Smooth muscle cell (in vitro differentiated cells): ENCODE measurements at regions not wholly inside any gene's neighbourhood (a gene's known extent, or its start where the extent isn't known, plus 50 kb on each side); places are given as distances from the start of the nearest gene placed in this dataset.

Source experiments
- DNase-seq: peaks from one replicate; lab custom pipeline; 2025; ENCODE audit not compliant: unreplicated experiment; lab: John Stamatoyannopoulos, UW
- H2AFZ ChIP-seq: fragments of 200-600 bp; sonication (generic); 2 replicates; pipeline ENCODE4 v1.6.0; 2016; ENCODE audit warnings: antibody characterized with exemption, low read depth, mild to moderate bottlenecking
- H3F3A ChIP-seq: fragments of 200-600 bp; sonication (generic); 2 replicates; pipeline ENCODE4 v1.6.0; 2017; ENCODE audit warnings: antibody characterized with exemption, low read depth
- H3K27ac ChIP-seq: fragments of 200-600 bp; sonication (generic); 2 replicates; pipeline ENCODE4 v1.5.1; 2016; ENCODE audit warnings: low read depth, mild to moderate bottlenecking
- H3K27me3 ChIP-seq: fragments of 200-600 bp; sonication (generic); 2 replicates; pipeline ENCODE4 v1.6.1; 2016; ENCODE audit warnings: low read depth, mild to moderate bottlenecking
- H3K36me3 ChIP-seq: fragments of 200-600 bp; sonication (generic); 2 replicates; pipeline ENCODE4 v1.5.1; 2016; ENCODE audit warnings: low read depth
- H3K4me1 ChIP-seq: fragments of 200-600 bp; sonication (generic); 2 replicates; pipeline ENCODE4 v1.5.1; 2016; ENCODE audit warnings: low read depth
- H3K4me2 ChIP-seq: fragments of 200-600 bp; sonication (generic); 2 replicates; pipeline ENCODE4 v1.6.0; 2016; ENCODE audit warnings: mild to moderate bottlenecking
- H3K4me3 ChIP-seq: fragments of 200-600 bp; sonication (generic); 2 replicates; pipeline ENCODE4 v1.5.1; 2016; ENCODE audit warnings: mild to moderate bottlenecking
- H3K79me2 ChIP-seq: fragments of 200-600 bp; sonication (generic); 2 replicates; pipeline ENCODE4 v1.6.0; 2016; ENCODE audit warnings: low read depth, mild to moderate bottlenecking
- H3K9ac ChIP-seq: fragments of 200-600 bp; sonication (generic); 2 replicates; pipeline ENCODE4 v1.6.0; 2016; ENCODE audit warnings: low read depth
- H3K9me3 ChIP-seq: fragments of 200-600 bp; sonication (generic); replicated peaks from 2 replicates; pipeline ENCODE4 v1.5.1; 2016; ENCODE audit warnings: low read depth
- H4K20me1 ChIP-seq: fragments of 200-600 bp; sonication (generic); 2 replicates; pipeline ENCODE4 v1.6.0; 2016; ENCODE audit warnings: low read depth
- WGBS: methylation state at CpG from one replicate; pipeline ENCODE4 v1.1.7; 2016; ENCODE audit warnings: low lambda C conversion rate; 5-methylcytosine and 5-hydroxymethylcytosine counted together
- TF ChIP-seq, protein P1 (sequence below): fragments of 200-600 bp; sonication (generic); IDR thresholded peaks from 2 replicates; pipeline ENCODE4 v1.5.1; 2017; ENCODE audit warnings: borderline replicate concordance, mild to moderate bottlenecking, antibody characterized with exemption; ENCODE audit not compliant: insufficient read depth, poor library complexity, severe bottlenecking

DNA sequence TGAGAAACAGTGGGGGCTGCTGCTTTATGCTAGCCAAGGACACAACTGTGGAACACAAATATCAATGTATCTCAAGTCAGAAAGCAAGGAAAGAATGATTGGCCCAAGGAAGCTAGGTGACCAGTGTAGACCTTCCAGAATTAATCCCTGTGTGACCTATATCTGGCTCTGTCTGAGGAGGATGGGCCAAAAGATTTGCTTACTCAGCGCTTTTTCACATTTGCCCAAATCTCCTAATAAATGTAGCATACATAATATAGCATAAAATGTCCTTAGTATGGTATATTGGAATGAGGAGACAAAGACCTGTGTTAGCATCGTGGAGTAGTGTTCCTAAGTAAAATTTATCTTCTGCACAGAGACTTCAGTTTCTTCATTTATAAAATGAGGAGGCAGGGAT, 66.7 kb upstream of the NT5C1B start:
- Histone ChIP-seq H3K27me3 (no peaks in the 10 kb centered on the region), H3K27ac (no peak overlapping the region), H3K4me2 (no peak overlapping the region), H3K9me3 (no peaks in the 10 kb centered on the region), H3K4me1 (no peaks in the 10 kb centered on the region), H3K9ac (no peak overlapping the region), H3K36me3 (no peaks in the 10 kb centered on the region), H3K4me3 (no peak overlapping the region), H3K79me2 (no peaks in the 10 kb centered on the region), H3F3A (no peaks in the 10 kb centered on the region), H2AFZ (no peak overlapping the region), H4K20me1 (no peaks in the 10 kb centered on the region)
- 91% methylated on average over 2 of the region's 2 CpGs for WGBS
- DNase-seq = no peak
- TF ChIP-seq, protein P1, sequence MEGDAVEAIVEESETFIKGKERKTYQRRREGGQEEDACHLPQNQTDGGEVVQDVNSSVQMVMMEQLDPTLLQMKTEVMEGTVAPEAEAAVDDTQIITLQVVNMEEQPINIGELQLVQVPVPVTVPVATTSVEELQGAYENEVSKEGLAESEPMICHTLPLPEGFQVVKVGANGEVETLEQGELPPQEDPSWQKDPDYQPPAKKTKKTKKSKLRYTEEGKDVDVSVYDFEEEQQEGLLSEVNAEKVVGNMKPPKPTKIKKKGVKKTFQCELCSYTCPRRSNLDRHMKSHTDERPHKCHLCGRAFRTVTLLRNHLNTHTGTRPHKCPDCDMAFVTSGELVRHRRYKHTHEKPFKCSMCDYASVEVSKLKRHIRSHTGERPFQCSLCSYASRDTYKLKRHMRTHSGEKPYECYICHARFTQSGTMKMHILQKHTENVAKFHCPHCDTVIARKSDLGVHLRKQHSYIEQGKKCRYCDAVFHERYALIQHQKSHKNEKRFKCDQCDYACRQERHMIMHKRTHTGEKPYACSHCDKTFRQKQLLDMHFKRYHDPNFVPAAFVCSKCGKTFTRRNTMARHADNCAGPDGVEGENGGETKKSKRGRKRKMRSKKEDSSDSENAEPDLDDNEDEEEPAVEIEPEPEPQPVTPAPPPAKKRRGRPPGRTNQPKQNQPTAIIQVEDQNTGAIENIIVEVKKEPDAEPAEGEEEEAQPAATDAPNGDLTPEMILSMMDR = no peak

GRCh38 chr2:18651842-18652774, 62.7 kb upstream of the NT5C1B start:
- Histone ChIP-seq H3F3A (no peaks in the 10 kb centered on the region), H3K27ac (no peak overlapping the region), H4K20me1 (no peaks in the 10 kb centered on the region), H3K4me3 (no peak overlapping the region), H3K79me2 (no peaks in the 10 kb centered on the region), H3K4me1 (no peaks in the 10 kb centered on the region), H3K27me3 (no peaks in the 10 kb centered on the region), H3K9ac (no peak overlapping the region), H3K4me2 (peak overlapping the region; percentile 1), H2AFZ (peak overlapping the region; percentile 19), H3K36me3 (no peaks in the 10 kb centered on the region), H3K9me3 (no peaks in the 10 kb centered on the region)
- TF ChIP-seq, protein P1 = no peak
- WGBS = 69% methylated on average over 3 of the region's 3 CpGs
- no peak for DNase-seq

DNA sequence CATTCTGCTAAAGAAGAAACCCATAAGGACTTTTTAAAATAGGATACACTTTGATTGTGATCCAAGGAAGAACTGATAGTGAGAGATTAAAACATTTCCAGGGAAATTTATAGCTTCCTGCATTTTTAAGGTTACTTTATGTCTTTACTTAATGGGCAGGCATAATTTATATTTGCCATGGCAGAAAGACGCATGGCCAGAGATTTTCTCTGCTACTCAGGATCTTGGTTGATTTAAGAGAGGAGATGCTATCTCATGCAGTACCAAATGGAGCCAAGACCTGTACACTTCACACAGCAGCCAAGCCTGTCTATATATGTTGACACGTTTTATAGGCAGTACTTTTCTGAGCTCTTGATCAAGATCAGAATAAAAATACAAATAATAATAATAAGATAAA, 60.9 kb upstream of the NT5C1B start:
- TF ChIP-seq, protein P1 = no peak
- Histone ChIP-seq H3K4me1 (no peaks in the 10 kb centered on the region), H3K36me3 (no peaks in the 10 kb centered on the region), H4K20me1 (no peaks in the 10 kb centered on the region), H3K27ac (no peak overlapping the region), H3F3A (no peaks in the 10 kb centered on the region), H3K9ac (no peak overlapping the region), H3K4me3 (no peak overlapping the region), H3K79me2 (no peaks in the 10 kb centered on the region), H3K9me3 (no peaks in the 10 kb centered on the region), H2AFZ (no peak overlapping the region), H3K4me2 (no peak overlapping the region), H3K27me3 (no peaks in the 10 kb centered on the region)
- DNase-seq = no peak
- WGBS = 51% methylated on average over 2 of the region's 2 CpGs

DNA sequence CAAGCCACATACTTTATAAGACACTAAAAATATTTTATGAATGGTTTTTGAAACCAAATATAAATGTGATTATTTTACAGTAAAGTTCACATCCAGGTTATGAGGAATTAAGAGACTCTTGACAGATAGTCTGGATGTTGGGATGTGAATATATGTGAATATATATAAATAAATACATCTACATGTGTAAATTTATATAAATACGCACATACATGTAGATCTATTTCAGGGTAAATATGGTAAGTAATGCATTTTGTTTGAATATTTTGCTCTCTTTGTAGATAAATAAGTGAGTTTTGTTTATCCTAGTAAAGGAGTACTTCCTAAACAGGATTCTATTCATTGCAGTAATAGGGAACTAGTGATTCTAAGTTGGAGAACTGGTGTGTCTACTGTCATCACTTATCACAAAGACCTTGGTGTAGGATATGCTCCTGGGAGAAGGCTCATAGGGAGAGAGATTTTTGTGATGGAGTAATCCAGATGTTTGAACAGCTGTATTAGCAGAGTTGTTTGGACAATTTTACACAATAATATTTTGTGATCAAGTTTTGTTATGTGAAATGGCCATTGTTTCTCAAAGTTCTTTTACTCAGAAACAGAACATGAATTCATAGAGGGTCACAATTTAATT, 60.2 kb upstream of the NT5C1B start:
- Histone ChIP-seq H3K4me3 (no peak overlapping the region), H3F3A (no peaks in the 10 kb centered on the region), H3K27me3 (no peaks in the 10 kb centered on the region), H3K27ac (no peak overlapping the region), H3K4me2 (no peak overlapping the region), H3K36me3 (no peaks in the 10 kb centered on the region), H3K9me3 (no peaks in the 10 kb centered on the region), H4K20me1 (no peaks in the 10 kb centered on the region), H3K79me2 (no peaks in the 10 kb centered on the region), H2AFZ (no peak overlapping the region), H3K9ac (no peak overlapping the region), H3K4me1 (no peaks in the 10 kb centered on the region)
- no peak for DNase-seq
- 100% methylated on average over 1 of the region's 1 CpG for WGBS
- TF ChIP-seq, protein P1 = no peak
